WTC11 (cell line): ENCODE measurements at regions not wholly inside any gene's neighbourhood (a gene's known extent, or its start where the extent isn't known, plus 50 kb on each side); places are given as distances from the start of the nearest gene placed in this dataset.

Source experiments
- ATF2 ChIP-seq: sonication (generic); formaldehyde crosslinking; IDR thresholded peaks from 2 replicates; pipeline ENCODE4 v1.8.1; 2022; ENCODE audit warnings: low read depth, missing genetic modification reagents, borderline replicate concordance
- CTCF ChIP-seq: fragments of 200-600 bp; IDR thresholded peaks from 2 replicates; pipeline ENCODE4 v1.8.0; 2022; ENCODE audit warnings: antibody characterized with exemption
- IRF2 ChIP-seq: sonication (generic); formaldehyde crosslinking; IDR thresholded peaks from 2 replicates; pipeline ENCODE4 v1.8.0; 2022; ENCODE audit warnings: low read depth, missing genetic modification reagents, borderline replicate concordance
- NFYB ChIP-seq: sonication (generic); formaldehyde crosslinking; conservative IDR thresholded peaks from 2 replicates; pipeline ENCODE4 v1.8.0; 2022; ENCODE audit warnings: low read depth, missing genetic modification reagents

- TF ChIP-seq ATF2 (CRISPR knock-in tag) (no peak), CTCF (no peak), IRF2 (CRISPR knock-in tag) (no peak), NFYB (CRISPR knock-in tag) (no peak)
Observed at GRCh38 chr9:103126494-103126893, 131.4 kb downstream of the CYLC2 start.
